Liver (tissue), 8 donors: ENCODE measurements at regions not wholly inside any gene's neighbourhood (a gene's known extent, or its start where the extent isn't known, plus 50 kb on each side); places are given as distances from the start of the nearest gene placed in this dataset.
A peak's percentile ranks its signal among the peaks of the same experiment; 100 is the strongest.

Source experiments
- DNase-seq: peaks from one replicate; pipeline ENCODE4 v3.0.0-alpha.2; 2017; ENCODE audit warnings: low spot score
- H3K27ac ChIP-seq, 2 donors: one replicate each; pipeline ENCODE4 v1.7.0; 2013; ENCODE audit warnings: inconsistent platforms in 2 of 2, low read length in 2 of 2, control low read depth in 1 of 2, low read depth in 1 of 2, mild to moderate bottlenecking in 1 of 2
- H3K27me3 ChIP-seq, 4 donors: one replicate each; pipeline versions ENCODE4 v1.6.1 to v1.7.0; 2013; ENCODE audit warnings: low read length in 3 of 4, inconsistent platforms in 1 of 4, mild to moderate bottlenecking in 1 of 4, moderate library complexity in 1 of 4; ENCODE audit not compliant: control insufficient read depth in 4 of 4, insufficient read depth in 4 of 4
- H3K36me3 ChIP-seq, 4 donors: one replicate each; pipeline versions ENCODE4 v1.6.1 to v1.7.0; 2013; ENCODE audit warnings: low read length in 3 of 4, mild to moderate bottlenecking in 3 of 4, low read depth in 1 of 4, moderate library complexity in 1 of 4; ENCODE audit not compliant: control insufficient read depth in 4 of 4, insufficient read depth in 3 of 4
- H3K4me1 ChIP-seq, 4 donors: one replicate each; pipeline versions ENCODE4 v1.6.1 to v1.7.0; 2013; ENCODE audit warnings: low read length in 3 of 4, mild to moderate bottlenecking in 3 of 4, moderate library complexity in 1 of 4; ENCODE audit not compliant: control insufficient read depth in 4 of 4, insufficient read depth in 4 of 4
- H3K4me3 ChIP-seq, 3 donors: one replicate each; pipeline versions ENCODE4 v1.6.1 to v1.7.0; 2013; ENCODE audit warnings: low read length in 3 of 3, control low read depth in 1 of 3, low read depth in 1 of 3, mild to moderate bottlenecking in 1 of 3
- H3K9ac ChIP-seq, 2 donors: one replicate each; pipeline ENCODE4 v1.7.0; 2013; ENCODE audit warnings: low read length in 2 of 2, mild to moderate bottlenecking in 2 of 2, moderate library complexity in 2 of 2, control low read depth in 1 of 2, low read depth in 1 of 2
- H3K9me3 ChIP-seq, 4 donors: one replicate each; pipeline versions ENCODE4 v1.6.1 to v1.7.0; 2013; ENCODE audit warnings: low read length in 3 of 4; ENCODE audit not compliant: control insufficient read depth in 4 of 4
- ATF3 ChIP-seq: IDR thresholded peaks from 2 replicates; pipeline ENCODE4 v1.6.1; 2016; ENCODE audit warnings: antibody characterized with exemption
- CTCF ChIP-seq: fragments of 150-350 bp; IDR thresholded peaks from 2 replicates; pipeline ENCODE4 v1.5.1; 2017; ENCODE audit warnings: improper control_type of control experiment, low read depth, low read length; ENCODE audit not compliant: missing input control
- EGR1 ChIP-seq, 2 donors: IDR thresholded peaks; 2 replicates each; pipeline ENCODE4 v1.6.1; 2016 to 2018; ENCODE audit warnings: antibody characterized with exemption in 2 of 2, low read depth in 2 of 2
- FOXA1 ChIP-seq: IDR thresholded peaks from 2 replicates; pipeline ENCODE4 v1.6.1; 2016; ENCODE audit warnings: antibody characterized with exemption
- FOXA2 ChIP-seq: IDR thresholded peaks from 2 replicates; pipeline ENCODE4 v1.6.1; 2016; ENCODE audit warnings: antibody characterized with exemption
- GABPA ChIP-seq, 2 donors: IDR thresholded peaks in 1 of 2; conservative IDR thresholded peaks in 1 of 2; 2 replicates each; pipeline ENCODE4 v1.6.1; 2016; ENCODE audit warnings: antibody characterized with exemption in 2 of 2, mild to moderate bottlenecking in 1 of 2, moderate library complexity in 1 of 2
- HNF4A ChIP-seq, 2 donors: conservative IDR thresholded peaks; 2 replicates each; pipeline ENCODE4 v1.6.1; 2016; ENCODE audit warnings: antibody characterized with exemption in 2 of 2, mild to moderate bottlenecking in 2 of 2
- HNF4G ChIP-seq: IDR thresholded peaks from 2 replicates; pipeline ENCODE4 v1.6.1; 2016; ENCODE audit warnings: antibody characterized with exemption
- JUND ChIP-seq, 2 donors: IDR thresholded peaks; 2 replicates each; pipeline ENCODE4 v1.6.1; 2016; ENCODE audit warnings: antibody characterized with exemption in 2 of 2
- MAX ChIP-seq: IDR thresholded peaks from 2 replicates; pipeline ENCODE4 v1.6.1; 2016; ENCODE audit warnings: antibody characterized with exemption
- NR2F2 ChIP-seq: IDR thresholded peaks from 2 replicates; pipeline ENCODE4 v1.6.1; 2016; ENCODE audit warnings: antibody characterized with exemption
- RAD21 ChIP-seq, 2 donors: IDR thresholded peaks; 2 replicates each; pipeline ENCODE4 v1.6.1; 2016; ENCODE audit warnings: antibody characterized with exemption in 2 of 2, mild to moderate bottlenecking in 2 of 2
- REST ChIP-seq: IDR thresholded peaks from 2 replicates; pipeline ENCODE4 v1.6.1; 2016; ENCODE audit warnings: antibody characterized with exemption, mild to moderate bottlenecking
- RXRA ChIP-seq, 2 donors: IDR thresholded peaks; 2 replicates each; pipeline ENCODE4 v1.6.1; 2017 to 2018; ENCODE audit warnings: antibody characterized with exemption in 2 of 2, mild to moderate bottlenecking in 1 of 2
- SP1 ChIP-seq: IDR thresholded peaks from 2 replicates; pipeline ENCODE4 v1.6.1; 2018; ENCODE audit warnings: antibody characterized with exemption, mild to moderate bottlenecking
- TAF1 ChIP-seq: conservative IDR thresholded peaks from 2 replicates; pipeline ENCODE4 v1.6.1; 2016; ENCODE audit warnings: antibody characterized with exemption, mild to moderate bottlenecking
- YY1 ChIP-seq: IDR thresholded peaks from 2 replicates; pipeline ENCODE4 v1.6.1; 2016; ENCODE audit warnings: antibody characterized with exemption, mild to moderate bottlenecking
- ZBTB33 ChIP-seq: IDR thresholded peaks from 2 replicates; pipeline ENCODE4 v1.6.1; 2016; ENCODE audit warnings: antibody characterized with exemption
- WGBS: extraction: QIAGEN DNeasy Blood & Tissue Kit; methylation state at CpG from one replicate; pipeline ENCODE4 v1.1.7; 2013; 5-methylcytosine and 5-hydroxymethylcytosine counted together
- donor health status: healthy.
- donor health status: healthy.
- donor health status: healthy.
- donor health status: healthy.
- donor health status: healthy.

- Histone ChIP-seq H3K9ac (no peak overlapping the region), H3K4me1 (peaks cover 5 to 25% (median 13%) of the 10 kb centered on the region in 4 donors), H3K27ac (no peak overlapping the region), H3K9me3 (no peaks in the 10 kb centered on the region), H3K4me3 (no peak overlapping the region), H3K36me3 (no peaks in the 10 kb centered on the region), H3K27me3 (no peaks in the 10 kb centered on the region)
- no peak for DNase-seq
- WGBS = 78% methylated on average over 8 of the region's 8 CpGs
- TF ChIP-seq GABPA (IDR thresholded peaks at IDR 0.05 in 1 of 2, conservative IDR thresholded peaks at IDR 0.05 in 1 of 2) = no peak
- TF ChIP-seq HNF4G = no peak
- TF ChIP-seq EGR1 (IDR thresholded peaks at IDR 0.05; ENCODE audit: low read depth in 2 of 2) = no peak
- TF ChIP-seq FOXA1 = no peak
- no peak for TF ChIP-seq MAX
- no peak for TF ChIP-seq FOXA2
- no peak for TF ChIP-seq RXRA (IDR thresholded peaks at IDR 0.05)
- TF ChIP-seq ZBTB33 = no peak
- TF ChIP-seq ATF3 = no peak
- no peak for TF ChIP-seq HNF4A (conservative IDR thresholded peaks at IDR 0.05)
- TF ChIP-seq RAD21 (IDR thresholded peaks at IDR 0.05) = no peak
- TF ChIP-seq TAF1 = no peak
- TF ChIP-seq YY1 = no peak
These were observed 60.2 kb upstream of the WNT11 start for GRCh38 chr11:76266286-76267100.

- Histone ChIP-seq H3K9ac (no peak overlapping the region), H3K27ac (no peak overlapping the region), H3K4me1 (peaks cover 5 to 19% (median 11%) of the 10 kb centered on the region in 4 donors), H3K9me3 (no peaks in the 10 kb centered on the region), H3K27me3 (no peaks in the 10 kb centered on the region), H3K4me3 (no peak overlapping the region), H3K36me3 (no peaks in the 10 kb centered on the region)
- no peak for DNase-seq
- 83% methylated on average over 4 of the region's 4 CpGs for WGBS
- TF ChIP-seq MAX (no peak), ATF3 (no peak), JUND (IDR thresholded peaks at IDR 0.05) (no peak), REST (no peak), YY1 (no peak), RXRA (IDR thresholded peaks at IDR 0.05) (peak; percentile 7 to 42), EGR1 (IDR thresholded peaks at IDR 0.05; ENCODE audit: low read depth in 2 of 2) (no peak), RAD21 (IDR thresholded peaks at IDR 0.05) (no peak), FOXA2 (no peak), ZBTB33 (no peak), FOXA1 (no peak), TAF1 (no peak), CTCF (no peak), NR2F2 (peak; percentile 94), HNF4G (no peak), SP1 (peak; percentile 53), GABPA (IDR thresholded peaks at IDR 0.05 in 1 of 2, conservative IDR thresholded peaks at IDR 0.05 in 1 of 2) (no peak), HNF4A (conservative IDR thresholded peaks at IDR 0.05) (no peak)
These were observed 59.5 kb upstream of the WNT11 start for GRCh38 chr11:76265771-76266241.
